HCT116 (cell line): ENCODE measurements at regions not wholly inside any gene's neighbourhood (a gene's known extent, or its start where the extent isn't known, plus 50 kb on each side); places are given as distances from the start of the nearest gene placed in this dataset.

ENCODE experiments used
- ATAC-seq: fragments of 200-7000 bp; cut with Tn5 transposase; 2 replicates; pipeline ENCODE4 v1.9.1; 2020; ENCODE audit warnings: mild to moderate bottlenecking, moderate library complexity
- BruUV-seq: library from RNA; stranded (reverse); fragments of 400-500 nt; replicated peaks from 2 replicates; lab custom pipeline; 2021; lab: Mats Ljungman, UMichigan
- CTCF ChIA-PET: fragments of 300-600 bp; sonication (Branson Sonifier 250); formaldehyde crosslinking; loops from one replicate; lab custom pipeline; 2021; ENCODE audit warnings: antibody characterized with exemption; lab: Charles Lee
- POLR2A ChIA-PET: fragments of 300-600, 350-600 bp; sonication (Branson Sonifier 250); formaldehyde crosslinking; loops from one replicate; lab custom pipeline; 2021; ENCODE audit warnings: antibody characterized with exemption; lab: Charles Lee
- RAD21 ChIA-PET, 2 experiments: fragments of 300-600 bp; sonication (Branson Sonifier 250); formaldehyde crosslinking; loops; one replicate each; lab custom pipeline; 2023; ENCODE audit warnings: low total read pairs in 2 of 2; ENCODE audit not compliant: uncharacterized antibody in 2 of 2, unreplicated experiment in 2 of 2, low non-redundant PET in 1 of 2; lab: Charles Lee
- DNase-seq: peaks from one replicate; pipeline ENCODE4 v3.0.0-alpha.2; 2010; ENCODE audit warnings: low read depth, low spot score
- H2AFZ ChIP-seq: fragments of 200-600 bp; shearing (Covaris generic), sonication (generic); 2 replicates; pipeline ENCODE4 v1.6.1; 2017; ENCODE audit warnings: low read depth, mixed run types, mixed read lengths, antibody characterized with exemption, low read length; ENCODE audit not compliant: poor library complexity, severe bottlenecking
- H3K27ac ChIP-seq: 2 replicates; pipeline ENCODE4 v1.5.1; 2012; ENCODE audit warnings: low read depth, low read length
- H3K27me3 ChIP-seq: fragments of 200-600 bp; sonication (generic); 2 replicates; pipeline ENCODE4 v1.6.1; 2016; ENCODE audit warnings: mixed run types, low read length, mixed read lengths; ENCODE audit not compliant: insufficient read depth
- H3K36me3 ChIP-seq, 2 experiments: fragments of 200-500 bp in 1 of 2; fragments of 200-600 bp in 1 of 2; sonication (Bioruptor generic) in 1 of 2; sonication (generic) in 1 of 2; 2 replicates each; pipeline versions ENCODE4 v1.5.1 to v1.6.1; 2014 to 2016; ENCODE audit warnings: low read length in 2 of 2, inconsistent platforms in 1 of 2, mixed read lengths in 1 of 2, mixed run types in 1 of 2; ENCODE audit not compliant: insufficient read depth in 2 of 2, control insufficient read depth in 1 of 2
- H3K4me1 ChIP-seq, 2 experiments: fragments of 200-600 bp in 1 of 2; sonication (generic) in 1 of 2; 2 replicates each; pipeline versions ENCODE4 v1.5.1 to v1.6.1; 2012 to 2017; ENCODE audit warnings: low read length in 2 of 2, inconsistent platforms in 1 of 2, mild to moderate bottlenecking in 1 of 2, mixed read lengths in 1 of 2, mixed run types in 1 of 2, moderate library complexity in 1 of 2; ENCODE audit not compliant: insufficient read depth in 2 of 2, control insufficient read depth in 1 of 2
- H3K4me2 ChIP-seq: fragments of 200-600 bp; sonication (generic); 2 replicates; pipeline ENCODE4 v1.6.1; 2017; ENCODE audit warnings: mixed run types, low read length, mixed read lengths
- H3K4me3 ChIP-seq, 2 experiments: fragments of 200-600 bp in 1 of 2; sonication (generic) in 1 of 2; replicated peaks in 1 of 2; 2 replicates each; pipeline ENCODE4 v1.5.1; 2011 to 2016; ENCODE audit warnings: low read length in 2 of 2, control low read depth in 1 of 2, low read depth in 1 of 2, mild to moderate bottlenecking in 1 of 2, mixed read lengths in 1 of 2, mixed run types in 1 of 2
- H3K79me2 ChIP-seq: fragments of 200-600 bp; sonication (generic); 2 replicates; pipeline ENCODE4 v1.6.1; 2017; ENCODE audit warnings: mild to moderate bottlenecking, mixed run types, low read length, moderate library complexity, mixed read lengths; ENCODE audit not compliant: insufficient read depth
- H3K9ac ChIP-seq: fragments of 200-600 bp; sonication (generic); 2 replicates; pipeline ENCODE4 v1.6.1; 2016; ENCODE audit warnings: low read length, mixed read lengths
- H3K9me2 ChIP-seq: fragments of 200-600 bp; sonication (generic), shearing (Covaris generic); 2 replicates; pipeline ENCODE4 v1.6.1; 2017; ENCODE audit warnings: mixed run types, mild to moderate bottlenecking, moderate library complexity; ENCODE audit not compliant: insufficient read depth
- H3K9me3 ChIP-seq, 2 experiments: fragments of 200-500 bp in 1 of 2; fragments of 200-600 bp in 1 of 2; sonication (Bioruptor generic) in 1 of 2; sonication (generic) in 1 of 2; 2 replicates each; pipeline ENCODE4 v1.6.1; 2014 to 2017; ENCODE audit warnings: low read length in 2 of 2, mixed read lengths in 2 of 2, inconsistent platforms in 1 of 2, low read depth in 1 of 2, mild to moderate bottlenecking in 1 of 2, mixed run types in 1 of 2, moderate library complexity in 1 of 2; ENCODE audit not compliant: control insufficient read depth in 1 of 2, insufficient read depth in 1 of 2
- H4K20me1 ChIP-seq: fragments of 200-600 bp; sonication (generic), shearing (Covaris generic); 2 replicates; pipeline ENCODE4 v1.6.1; 2017; ENCODE audit warnings: mixed run types, mild to moderate bottlenecking, moderate library complexity; ENCODE audit not compliant: insufficient read depth
- ELF1 ChIP-seq: IDR thresholded peaks from 2 replicates; pipeline ENCODE4 v1.6.1; 2012; ENCODE audit warnings: low read depth, borderline replicate concordance
- EZH2phosphoT487 ChIP-seq: fragments of 200-600 bp; IDR thresholded peaks from 2 replicates; pipeline ENCODE4 v1.6.1; 2018; ENCODE audit warnings: antibody characterized with exemption, borderline replicate concordance
- SRF ChIP-seq: IDR thresholded peaks from 2 replicates; pipeline ENCODE4 v1.6.1; 2012; ENCODE audit warnings: low read depth
- intact Hi-C: fragments of 100-400 bp; cut with micrococcal nuclease; formaldehyde crosslinking; loops from 2 replicates; pipeline ENCODE4 v1.10.0; 2022
- TF ChIP-seq, protein P1 (sequence below): IDR thresholded peaks from 2 replicates; pipeline ENCODE4 v1.6.1; 2012; ENCODE audit warnings: low read depth
- TF ChIP-seq, protein P2 (sequence below): IDR thresholded peaks from 2 replicates; pipeline ENCODE4 v1.6.1; 2012
- TF ChIP-seq, protein P3 (sequence below): IDR thresholded peaks from 2 replicates; pipeline ENCODE4 v1.6.1; 2012

DNA sequence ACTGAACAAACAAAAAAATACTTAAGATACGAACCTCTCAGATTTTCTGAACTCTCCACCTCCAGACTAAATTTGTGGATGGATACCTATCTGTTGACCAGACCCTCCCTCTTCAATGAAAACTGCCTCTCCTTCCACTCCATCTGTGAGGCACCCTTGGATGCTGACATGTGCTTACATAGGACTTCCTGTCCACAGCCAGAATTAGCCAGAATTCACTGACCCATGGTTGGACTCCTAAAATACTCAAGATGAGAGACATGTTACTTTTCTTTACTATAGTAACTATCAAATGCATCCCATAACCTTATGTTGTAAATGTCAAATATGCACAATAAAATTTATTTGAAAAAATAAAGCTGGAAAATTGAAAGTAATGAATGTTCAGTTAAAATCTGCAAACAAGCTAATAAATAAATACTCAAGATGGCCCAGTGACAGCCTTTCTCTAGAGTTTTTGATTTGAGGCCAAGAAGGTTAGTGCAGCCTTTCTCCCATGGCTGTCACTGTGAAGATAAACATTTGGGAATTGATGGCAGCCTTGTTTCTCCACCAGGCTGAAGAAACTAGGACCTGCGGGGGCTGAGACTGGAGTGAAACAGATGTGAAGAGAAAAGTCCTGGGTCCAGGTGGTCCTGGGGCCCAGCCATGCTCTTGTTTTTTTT lies 287.0 kb downstream of the ZEB1 start:
- Histone ChIP-seq H3K4me1 (peaks cover 9 to 23% of the 10 kb centered on the region in 2 experiments), H3K36me3 (no peaks in the 10 kb centered on the region), H3K4me2 (no peak overlapping the region), H3K79me2 (no peaks in the 10 kb centered on the region), H4K20me1 (no peaks in the 10 kb centered on the region), H3K27ac (no peak overlapping the region), H3K27me3 (no peaks in the 10 kb centered on the region), H3K4me3 (no peak overlapping the region), H3K9me3 (no peaks in the 10 kb centered on the region), H2AFZ (no peak overlapping the region), H3K9ac (no peak overlapping the region), H3K9me2 (0 out of 2 replicates have a peak, but pooled peaks cover 3% of the 10 kb centered on the region)
- intact Hi-C loops: loop anchor here (10.0 kb wide), 1 partner anchor 281 kb away; no protein-coding TSS in a partner anchor
- no TSS peak for BruUV-seq
- ATAC-seq (no peak), DNase-seq (no peak)
- ChIA-PET RAD21 (no interaction called here), CTCF (no interaction called here), POLR2A (no interaction called here)
- TF ChIP-seq, protein P1, sequence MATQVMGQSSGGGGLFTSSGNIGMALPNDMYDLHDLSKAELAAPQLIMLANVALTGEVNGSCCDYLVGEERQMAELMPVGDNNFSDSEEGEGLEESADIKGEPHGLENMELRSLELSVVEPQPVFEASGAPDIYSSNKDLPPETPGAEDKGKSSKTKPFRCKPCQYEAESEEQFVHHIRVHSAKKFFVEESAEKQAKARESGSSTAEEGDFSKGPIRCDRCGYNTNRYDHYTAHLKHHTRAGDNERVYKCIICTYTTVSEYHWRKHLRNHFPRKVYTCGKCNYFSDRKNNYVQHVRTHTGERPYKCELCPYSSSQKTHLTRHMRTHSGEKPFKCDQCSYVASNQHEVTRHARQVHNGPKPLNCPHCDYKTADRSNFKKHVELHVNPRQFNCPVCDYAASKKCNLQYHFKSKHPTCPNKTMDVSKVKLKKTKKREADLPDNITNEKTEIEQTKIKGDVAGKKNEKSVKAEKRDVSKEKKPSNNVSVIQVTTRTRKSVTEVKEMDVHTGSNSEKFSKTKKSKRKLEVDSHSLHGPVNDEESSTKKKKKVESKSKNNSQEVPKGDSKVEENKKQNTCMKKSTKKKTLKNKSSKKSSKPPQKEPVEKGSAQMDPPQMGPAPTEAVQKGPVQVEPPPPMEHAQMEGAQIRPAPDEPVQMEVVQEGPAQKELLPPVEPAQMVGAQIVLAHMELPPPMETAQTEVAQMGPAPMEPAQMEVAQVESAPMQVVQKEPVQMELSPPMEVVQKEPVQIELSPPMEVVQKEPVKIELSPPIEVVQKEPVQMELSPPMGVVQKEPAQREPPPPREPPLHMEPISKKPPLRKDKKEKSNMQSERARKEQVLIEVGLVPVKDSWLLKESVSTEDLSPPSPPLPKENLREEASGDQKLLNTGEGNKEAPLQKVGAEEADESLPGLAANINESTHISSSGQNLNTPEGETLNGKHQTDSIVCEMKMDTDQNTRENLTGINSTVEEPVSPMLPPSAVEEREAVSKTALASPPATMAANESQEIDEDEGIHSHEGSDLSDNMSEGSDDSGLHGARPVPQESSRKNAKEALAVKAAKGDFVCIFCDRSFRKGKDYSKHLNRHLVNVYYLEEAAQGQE: no peak
- TF ChIP-seq, protein P2, sequence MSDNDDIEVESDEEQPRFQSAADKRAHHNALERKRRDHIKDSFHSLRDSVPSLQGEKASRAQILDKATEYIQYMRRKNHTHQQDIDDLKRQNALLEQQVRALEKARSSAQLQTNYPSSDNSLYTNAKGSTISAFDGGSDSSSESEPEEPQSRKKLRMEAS: no peak
- TF ChIP-seq ELF1: no peak
- no peak for TF ChIP-seq SRF
- no peak for TF ChIP-seq EZH2phosphoT487
- TF ChIP-seq, protein P3, sequence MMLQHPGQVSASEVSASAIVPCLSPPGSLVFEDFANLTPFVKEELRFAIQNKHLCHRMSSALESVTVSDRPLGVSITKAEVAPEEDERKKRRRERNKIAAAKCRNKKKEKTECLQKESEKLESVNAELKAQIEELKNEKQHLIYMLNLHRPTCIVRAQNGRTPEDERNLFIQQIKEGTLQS: no peak
